ENCODE measurements at regions not wholly inside any gene's neighbourhood (a gene's known extent, or its start where the extent isn't known, plus 50 kb on each side); places are given as distances from the start of the nearest gene placed in this dataset.

DNA sequence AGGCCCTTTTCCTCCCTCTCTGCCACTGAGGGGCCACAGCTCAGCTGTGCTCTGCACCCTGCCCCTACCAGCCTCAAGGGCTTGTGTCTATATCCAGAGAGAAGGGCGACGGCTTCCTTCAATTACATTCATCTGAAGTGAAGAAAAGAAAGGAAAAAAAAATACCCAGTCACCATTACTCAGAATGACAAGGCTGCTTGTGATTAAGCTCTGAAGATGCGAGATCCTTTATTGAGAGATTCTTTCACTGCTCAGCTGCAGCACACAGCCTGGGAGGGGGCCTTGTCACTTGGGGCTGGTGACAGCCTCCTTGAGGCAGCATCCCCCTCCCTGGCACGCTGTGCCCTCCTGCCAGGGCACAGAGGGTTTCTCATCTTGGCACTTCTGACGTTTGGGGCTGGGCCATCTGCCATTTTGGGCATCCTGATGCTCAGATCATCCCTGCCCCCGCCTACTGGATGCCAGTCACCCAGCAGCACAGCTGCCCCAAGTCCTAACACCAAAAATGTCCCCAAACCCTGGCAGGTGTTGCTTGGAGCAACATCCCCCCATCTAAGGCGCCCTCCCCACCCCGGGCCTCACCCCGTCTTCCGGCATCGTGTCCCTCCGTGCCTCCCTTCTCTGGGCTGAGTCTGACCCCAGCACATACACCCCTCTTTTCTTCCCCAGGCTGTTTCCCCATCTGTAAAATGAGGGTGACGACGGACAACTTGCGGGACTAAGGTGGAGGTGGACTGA is 1394.7 kb downstream of the BRD1 start:
- no peak for TF ChIP-seq POU2F2 (IDR thresholded peaks at IDR 0.05; ENCODE audit: low read depth, low read length)
- no peak for TF ChIP-seq POLR2AphosphoS5 (IDR thresholded peaks at IDR 0.05; ENCODE audit: low read depth, low read length)
- TF ChIP-seq PAX5 (IDR thresholded peaks at IDR 0.05; ENCODE audit: insufficient read depth, low read length, severe bottlenecking): no peak
- no peak for TF ChIP-seq SPI1 (IDR thresholded peaks at IDR 0.05; ENCODE audit: low read depth, low read length)
- DNase-seq (ENCODE audit: insufficient read length, low spot score) (no peak), FAIRE-seq (no peak)

DNA sequence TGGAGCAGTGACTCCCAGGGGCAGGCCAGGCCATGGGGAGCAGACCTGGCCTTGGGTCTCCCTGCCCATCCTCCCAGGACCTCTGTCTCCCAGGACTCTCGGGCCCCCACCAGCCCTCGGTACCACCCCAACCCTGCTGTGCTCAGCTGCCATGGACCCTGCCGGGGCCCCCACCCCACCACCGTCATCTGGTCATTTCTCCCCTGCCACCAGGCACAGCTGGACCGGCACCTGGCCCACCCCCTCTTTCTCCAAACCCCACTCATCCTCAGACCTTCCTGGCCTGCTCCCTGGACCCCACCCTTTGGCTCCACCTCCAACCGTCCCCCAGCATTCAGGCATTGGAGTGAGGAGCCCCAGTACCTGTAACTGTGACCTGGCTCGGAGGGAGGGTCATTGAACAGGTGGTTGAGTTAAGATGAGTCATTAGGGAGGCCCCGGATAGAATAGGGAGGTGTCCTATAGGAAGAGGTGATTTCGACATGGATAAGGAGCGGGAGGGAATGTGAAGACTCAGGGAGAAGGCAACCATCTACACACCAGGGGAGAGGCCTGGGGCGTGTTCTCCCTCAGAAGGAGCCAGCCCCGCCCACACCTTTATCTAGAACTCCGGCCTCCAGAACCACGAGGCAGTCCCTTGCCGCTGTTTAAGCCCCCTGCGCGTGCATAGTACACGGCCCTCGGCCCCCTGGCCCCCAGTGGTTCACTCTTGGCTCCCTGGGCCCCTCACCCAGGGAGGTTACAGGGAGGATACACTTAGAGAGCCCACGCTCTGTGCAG is 1395.9 kb downstream of the BRD1 start:
- no peak for FAIRE-seq
- no peak for TF ChIP-seq TAF1 (IDR thresholded peaks at IDR 0.05; ENCODE audit: low read depth, low read length)

DNA sequence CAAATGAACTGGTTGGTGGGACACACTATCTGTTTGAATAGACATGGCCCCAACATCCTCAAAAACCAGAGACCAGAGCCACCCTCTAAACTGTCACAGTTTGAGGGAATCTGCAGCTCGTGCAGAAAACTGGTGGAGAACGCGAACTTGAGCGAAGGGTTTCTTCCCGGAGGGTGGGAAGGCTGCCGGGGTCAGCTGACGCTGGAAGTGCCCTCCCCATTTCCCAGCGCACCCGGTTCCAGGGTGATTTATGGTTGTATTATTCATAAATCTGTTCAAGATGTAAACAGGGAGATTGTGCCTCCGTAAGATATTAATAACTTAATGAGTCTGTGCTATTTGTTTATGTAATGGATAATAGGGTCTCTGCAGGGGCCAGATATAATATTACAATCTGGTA is 1396.7 kb downstream of the BRD1 start:
- TF ChIP-seq POLR2A (IDR thresholded peaks at IDR 0.05; ENCODE audit: low read depth, low read length): no peak
- no peak for TF ChIP-seq TAF1 (IDR thresholded peaks at IDR 0.05; ENCODE audit: low read depth, low read length)
- no peak for TF ChIP-seq PAX5 (IDR thresholded peaks at IDR 0.05; ENCODE audit: insufficient read depth, low read length, severe bottlenecking)
- FAIRE-seq (no peak), DNase-seq (ENCODE audit: insufficient read length, low spot score) (no peak)

More for the DNA sequence above, 1395.9 kb downstream of the BRD1 start:
- no peak for DNase-seq (ENCODE audit: insufficient read length, low spot score)

DNA sequence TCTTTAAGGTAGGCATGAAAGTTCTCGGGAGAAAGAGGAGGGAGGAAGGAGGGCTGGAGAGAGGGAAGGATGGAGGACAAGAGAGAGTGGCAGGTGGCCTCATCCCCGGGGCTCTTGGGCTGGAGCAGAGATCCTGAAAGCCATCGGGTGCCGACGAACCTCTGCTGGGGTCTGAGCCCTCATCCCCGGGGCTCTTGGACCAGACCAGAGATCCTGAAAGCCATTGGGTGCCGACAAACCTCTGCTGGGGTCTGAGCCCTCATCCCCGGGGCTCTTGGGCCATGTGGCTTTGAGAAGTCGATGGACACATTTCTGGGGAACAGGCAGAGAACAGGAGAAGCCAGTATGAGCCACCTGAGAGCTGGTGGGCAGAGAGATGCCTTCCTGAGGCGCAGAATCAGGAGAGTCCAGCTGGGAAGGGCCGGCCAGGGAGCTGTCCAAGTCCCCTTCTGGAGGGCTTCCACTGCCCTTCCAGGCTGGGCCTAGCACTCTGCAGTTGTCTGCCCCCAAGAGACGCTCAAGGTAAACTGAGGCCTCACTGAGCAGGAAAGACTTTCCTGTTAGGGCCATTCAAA is 1398.1 kb downstream of the BRD1 start:
- DNase-seq (ENCODE audit: insufficient read length, low spot score) (no peak), FAIRE-seq (no peak)
- no peak for TF ChIP-seq SPI1 (IDR thresholded peaks at IDR 0.05; ENCODE audit: low read depth, low read length)
- TF ChIP-seq POLR2A (IDR thresholded peaks at IDR 0.05; ENCODE audit: low read depth, low read length): no peak
- no peak for TF ChIP-seq POLR2AphosphoS5 (IDR thresholded peaks at IDR 0.05; ENCODE audit: low read depth, low read length)
- no peak for TF ChIP-seq POU2F2 (IDR thresholded peaks at IDR 0.05; ENCODE audit: low read depth, low read length)
- TF ChIP-seq PAX5 (IDR thresholded peaks at IDR 0.05; ENCODE audit: insufficient read depth, low read length, severe bottlenecking): no peak
- no peak for TF ChIP-seq TAF1 (IDR thresholded peaks at IDR 0.05; ENCODE audit: low read depth, low read length)

DNA sequence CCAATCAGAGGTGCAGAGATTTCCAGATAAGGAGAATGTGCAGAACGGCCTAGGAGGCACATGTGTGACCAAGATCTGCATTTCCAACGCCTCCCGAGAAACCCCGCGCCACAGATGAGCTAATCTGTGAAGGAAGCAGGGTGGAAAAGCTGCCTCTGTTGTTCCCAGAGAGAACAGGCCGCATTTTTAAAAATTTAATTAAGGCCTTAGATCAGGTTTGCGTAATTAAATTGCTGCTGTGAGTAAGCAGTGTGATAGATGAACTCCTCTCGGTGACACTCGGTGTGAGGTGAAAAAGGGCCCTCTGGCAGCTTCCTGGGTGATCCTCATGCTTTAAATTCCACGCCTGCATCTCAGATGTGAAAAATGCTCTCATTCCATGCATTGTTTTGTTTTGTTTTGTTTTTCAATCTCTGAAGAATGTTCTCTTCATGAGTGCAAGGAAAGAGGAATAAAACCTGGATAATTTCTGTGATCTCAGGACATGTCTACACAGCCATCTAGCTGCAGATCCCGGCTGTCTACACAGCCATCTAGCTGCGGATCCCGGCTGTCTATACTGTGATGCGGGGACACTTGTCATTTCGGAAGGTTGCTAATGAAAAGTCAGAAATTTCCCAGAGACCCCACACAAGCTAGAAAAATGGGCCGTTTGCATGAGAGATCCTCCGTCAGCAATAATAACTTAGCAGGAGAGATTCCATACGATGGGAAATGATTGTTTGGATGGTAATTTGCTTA is 1398.9 kb downstream of the BRD1 start:
- TF ChIP-seq POLR2A (IDR thresholded peaks at IDR 0.05; ENCODE audit: low read depth, low read length): no peak
- no peak for TF ChIP-seq SPI1 (IDR thresholded peaks at IDR 0.05; ENCODE audit: low read depth, low read length)
- no peak for TF ChIP-seq TAF1 (IDR thresholded peaks at IDR 0.05; ENCODE audit: low read depth, low read length)
- TF ChIP-seq POLR2AphosphoS5 (IDR thresholded peaks at IDR 0.05; ENCODE audit: low read depth, low read length): no peak
- TF ChIP-seq POU2F2 (IDR thresholded peaks at IDR 0.05; ENCODE audit: low read depth, low read length): no peak
- TF ChIP-seq PAX5 (IDR thresholded peaks at IDR 0.05; ENCODE audit: insufficient read depth, low read length, severe bottlenecking): no peak
- FAIRE-seq: no peak

DNA sequence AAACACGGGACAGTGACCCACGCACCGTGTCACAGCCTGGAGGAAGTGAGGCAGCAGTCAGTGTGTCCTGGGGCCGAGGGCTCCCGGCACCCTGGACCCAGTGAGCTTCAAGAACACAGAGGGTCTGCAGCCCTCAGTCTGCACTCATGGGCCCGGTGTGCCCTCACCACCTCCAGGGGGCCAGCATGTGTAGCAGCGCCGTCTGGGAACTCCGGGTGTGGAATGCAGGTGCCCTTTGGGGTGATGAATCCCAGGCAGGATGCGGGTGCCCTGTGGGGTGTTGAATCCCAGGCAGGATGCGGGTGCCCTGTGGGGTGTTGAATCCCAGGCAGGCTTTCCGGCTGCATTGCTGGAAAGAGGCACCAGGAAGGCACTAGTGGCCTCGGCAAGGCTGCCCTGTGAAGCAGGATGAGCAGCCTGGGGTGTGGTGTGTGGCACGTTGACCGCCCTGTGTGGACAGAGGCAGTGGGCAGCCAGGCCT is 1399.9 kb downstream of the BRD1 start:
- DNase-seq (ENCODE audit: insufficient read length, low spot score) (no peak), FAIRE-seq (no peak)
- no peak for TF ChIP-seq POLR2A (IDR thresholded peaks at IDR 0.05; ENCODE audit: low read depth, low read length)
- no peak for TF ChIP-seq PAX5 (IDR thresholded peaks at IDR 0.05; ENCODE audit: insufficient read depth, low read length, severe bottlenecking)
- TF ChIP-seq POU2F2 (IDR thresholded peaks at IDR 0.05; ENCODE audit: low read depth, low read length): no peak
- TF ChIP-seq SPI1 (IDR thresholded peaks at IDR 0.05; ENCODE audit: low read depth, low read length): no peak
- TF ChIP-seq POLR2AphosphoS5 (IDR thresholded peaks at IDR 0.05; ENCODE audit: low read depth, low read length): no peak

More for the DNA sequence above, 1398.9 kb downstream of the BRD1 start:
- no peak for DNase-seq (ENCODE audit: insufficient read length, low spot score)

DNA sequence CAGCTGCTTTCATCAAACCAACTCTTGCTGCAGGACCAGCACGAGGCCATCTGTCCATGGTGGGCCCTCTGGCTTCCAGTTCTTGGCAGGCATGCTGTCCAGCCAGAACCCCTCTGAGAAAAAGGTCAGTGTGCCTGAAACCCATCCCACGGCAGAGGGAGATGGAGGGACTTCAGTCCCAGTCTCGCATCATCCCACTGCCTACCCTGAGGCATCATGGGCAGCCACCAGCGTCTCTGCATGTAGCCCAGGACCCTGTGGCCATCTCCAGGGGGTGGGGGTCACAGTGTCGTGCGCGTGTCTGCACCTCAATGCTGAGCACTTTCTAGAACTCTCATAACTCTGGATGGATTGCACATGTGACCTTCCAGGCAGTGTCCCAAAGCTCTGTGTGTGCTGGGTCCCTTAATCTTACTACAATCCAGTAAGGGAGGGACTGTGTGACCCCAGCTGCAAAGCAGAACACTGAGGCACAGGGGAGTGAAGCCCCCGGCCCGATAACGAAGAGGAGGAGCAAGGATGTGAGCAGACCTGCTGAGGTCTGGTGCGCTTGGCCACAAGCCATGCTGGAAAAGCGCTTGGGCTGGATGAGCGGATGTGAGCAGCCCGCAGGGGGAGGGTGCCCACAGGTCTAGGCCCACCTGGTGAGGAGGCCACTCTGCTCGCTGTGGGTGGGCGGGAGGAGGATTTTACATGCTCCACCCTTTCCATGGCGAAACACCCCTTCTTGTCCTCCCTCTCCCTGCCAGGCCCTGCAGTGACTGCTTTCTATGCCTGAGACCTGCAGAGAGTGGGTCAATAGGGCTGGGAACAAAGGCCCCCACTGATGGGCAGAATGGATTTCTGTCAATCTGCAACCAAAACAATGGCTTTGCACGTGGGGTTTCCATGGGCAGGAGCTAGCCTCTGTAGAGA is 1401.0 kb downstream of the BRD1 start:
- no peak for FAIRE-seq
- TF ChIP-seq POU2F2 (IDR thresholded peaks at IDR 0.05; ENCODE audit: low read depth, low read length) (no peak), SPI1 (IDR thresholded peaks at IDR 0.05; ENCODE audit: low read depth, low read length) (no peak), POLR2AphosphoS5 (IDR thresholded peaks at IDR 0.05; ENCODE audit: low read depth, low read length) (no peak), PAX5 (IDR thresholded peaks at IDR 0.05; ENCODE audit: insufficient read depth, low read length, severe bottlenecking) (no peak), TAF1 (IDR thresholded peaks at IDR 0.05; ENCODE audit: low read depth, low read length) (no peak), POLR2A (IDR thresholded peaks at IDR 0.05; ENCODE audit: low read depth, low read length) (no peak)
- DNase-seq (ENCODE audit: insufficient read length, low spot score): no peak

DNA sequence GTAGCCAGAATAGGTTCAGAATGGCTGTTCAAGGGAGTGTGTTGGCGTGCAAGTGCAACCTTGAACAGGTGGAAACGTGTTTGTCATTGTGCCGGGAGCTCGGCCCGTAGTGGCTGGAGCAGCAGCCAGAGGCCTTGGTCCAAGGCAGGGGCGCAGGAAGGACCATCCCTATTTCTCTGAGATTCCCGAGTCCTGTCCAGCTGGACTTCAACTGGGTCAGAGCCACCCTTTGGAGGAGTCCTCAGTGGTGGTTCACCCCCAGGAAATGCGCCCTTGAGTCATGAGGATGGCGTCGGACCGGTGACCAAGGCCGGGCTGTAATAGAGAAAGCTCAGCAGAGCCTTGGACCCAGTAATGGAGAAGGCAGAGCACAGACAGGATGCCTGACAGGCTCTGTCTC is 1402.0 kb downstream of the BRD1 start:
- TF ChIP-seq POLR2A (IDR thresholded peaks at IDR 0.05; ENCODE audit: low read depth, low read length) (no peak), POLR2AphosphoS5 (IDR thresholded peaks at IDR 0.05; ENCODE audit: low read depth, low read length) (no peak), PAX5 (IDR thresholded peaks at IDR 0.05; ENCODE audit: insufficient read depth, low read length, severe bottlenecking) (no peak), SPI1 (IDR thresholded peaks at IDR 0.05; ENCODE audit: low read depth, low read length) (no peak), POU2F2 (IDR thresholded peaks at IDR 0.05; ENCODE audit: low read depth, low read length) (no peak), TAF1 (IDR thresholded peaks at IDR 0.05; ENCODE audit: low read depth, low read length) (no peak)
- FAIRE-seq (no peak), DNase-seq (ENCODE audit: insufficient read length, low spot score) (no peak)

All from GM12891 (cell line).